CD4-positive, CD25-positive, alpha-beta regulatory T cell (primary cell): ENCODE measurements at regions not wholly inside any gene's neighbourhood (a gene's known extent, or its start where the extent isn't known, plus 50 kb on each side); places are given as distances from the start of the nearest gene placed in this dataset.

Experiments
- ATAC-seq, 2 donors: fragments of 150-1000 bp; cut with Tn5 transposase; one replicate each; pipeline ENCODE4 v1.10.0; 2021; ENCODE audit warnings: low read depth in 2 of 2, moderate number of reproducible peaks in 2 of 2, moderate library complexity in 1 of 2
- DNase-seq, 3 donors: peaks; one replicate each; pipeline versions ENCODE4 v3.0.0 to v3.0.0-alpha.2; 2012 to 2022; ENCODE audit warnings: mixed read lengths in 1 of 3
- H3K27ac ChIP-seq: one replicate; pipeline ENCODE4 v1.7.0; 2013; ENCODE audit warnings: mild to moderate bottlenecking, low read length; ENCODE audit not compliant: insufficient read depth, poor library complexity, severe bottlenecking
- H3K27me3 ChIP-seq: one replicate; pipeline ENCODE4 v1.7.0; 2013; ENCODE audit warnings: low read length; ENCODE audit not compliant: control insufficient read depth, insufficient read depth
- H3K36me3 ChIP-seq: one replicate; pipeline ENCODE4 v1.7.0; 2013; ENCODE audit warnings: mild to moderate bottlenecking, low read length, moderate library complexity; ENCODE audit not compliant: control insufficient read depth, insufficient read depth
- H3K4me1 ChIP-seq: 2 replicates; pipeline ENCODE4 v1.7.0; 2013; ENCODE audit warnings: mild to moderate bottlenecking, low read length; ENCODE audit not compliant: insufficient read depth, control insufficient read depth, poor library complexity, severe bottlenecking
- H3K4me3 ChIP-seq: one replicate; pipeline ENCODE4 v1.7.0; 2013; ENCODE audit warnings: low read depth, mild to moderate bottlenecking, low read length, moderate library complexity
- H3K9me3 ChIP-seq, 2 experiments: 1 replicate in 1 of 2; 2 replicates in 1 of 2; pipeline ENCODE4 v1.7.0; 2013; ENCODE audit warnings: low read length in 2 of 2, mild to moderate bottlenecking in 1 of 2, moderate library complexity in 1 of 2; ENCODE audit not compliant: control insufficient read depth in 2 of 2
- H3K27ac Mint-ChIP-seq, 3 donors: one replicate each; pipeline ENCODE4 v1.8.0; 2020 to 2022; ENCODE audit warnings: mild to moderate bottlenecking in 3 of 3, mixed read lengths in 3 of 3, moderate library complexity in 2 of 3
- H3K27me3 Mint-ChIP-seq: one replicate; pipeline ENCODE4 v1.8.0; 2022; ENCODE audit warnings: mild to moderate bottlenecking, mixed read lengths
- H3K36me3 Mint-ChIP-seq: one replicate; pipeline ENCODE4 v1.8.0; 2020; ENCODE audit warnings: mixed read lengths
- H3K4me1 Mint-ChIP-seq, 4 donors: one replicate each; pipeline ENCODE4 v1.8.0; 2020 to 2022; ENCODE audit warnings: mixed read lengths in 4 of 4, mild to moderate bottlenecking in 1 of 4
- H3K4me3 Mint-ChIP-seq, 4 donors: one replicate each; pipeline ENCODE4 v1.8.0; 2020 to 2022; ENCODE audit warnings: mild to moderate bottlenecking in 4 of 4, mixed read lengths in 4 of 4, moderate library complexity in 3 of 4
- H3K9me3 Mint-ChIP-seq, 7 donors: one replicate each; pipeline ENCODE4 v1.8.0; 2020 to 2022; ENCODE audit warnings: mixed read lengths in 7 of 7, mild to moderate bottlenecking in 3 of 7, moderate library complexity in 2 of 7

- peak in 1 of 2 donors; percentile 46 for ATAC-seq
Observed at GRCh38 chr6:130293800-130294199, 71.0 kb upstream of the SAMD3 start.

GRCh38 chr6:130288065-130288464, 65.3 kb upstream of the SAMD3 start:
- Mint-ChIP-seq H3K36me3 (no peaks in the 10 kb centered on the region), H3K27me3 (no peaks in the 10 kb centered on the region), H3K9me3 (no peaks in the 10 kb centered on the region), H3K4me3 (no peak overlapping the region), H3K27ac (no peak overlapping the region), H3K4me1 (peaks cover 0 to 1% (median 0%) of the 10 kb centered on the region in 4 donors)
- no peaks in the 10 kb centered on the region for H3K9me3 ChIP-seq
- H3K4me1 ChIP-seq = no peaks in the 10 kb centered on the region
- DNase-seq (no peak), ATAC-seq (no peak)
- H3K36me3 ChIP-seq = no peaks in the 10 kb centered on the region
- H3K27ac ChIP-seq = no peak overlapping the region
- H3K27me3 ChIP-seq = no peaks in the 10 kb centered on the region
- H3K4me3 ChIP-seq = no peak overlapping the region

More at GRCh38 chr6:130293800-130294199, 71.0 kb upstream of the SAMD3 start:
- Mint-ChIP-seq H3K4me1 (no peaks in the 10 kb centered on the region), H3K4me3 (no peak overlapping the region), H3K9me3 (peaks cover 0 to 6% (median 0%) of the 10 kb centered on the region in 7 donors), H3K36me3 (peaks cover 4% of the 10 kb centered on the region), H3K27ac (no peak overlapping the region), H3K27me3 (peaks cover 16% of the 10 kb centered on the region)
- H3K9me3 ChIP-seq = no peaks in the 10 kb centered on the region
- H3K36me3 ChIP-seq = no peaks in the 10 kb centered on the region
- DNase-seq = peak in 2 of 3 donors; percentile 27 to 68
- no peak overlapping the region for H3K4me3 ChIP-seq
- peaks cover 9% of the 10 kb centered on the region for H3K27me3 ChIP-seq
- H3K4me1 ChIP-seq = no peaks in the 10 kb centered on the region
- no peak overlapping the region for H3K27ac ChIP-seq

DNA sequence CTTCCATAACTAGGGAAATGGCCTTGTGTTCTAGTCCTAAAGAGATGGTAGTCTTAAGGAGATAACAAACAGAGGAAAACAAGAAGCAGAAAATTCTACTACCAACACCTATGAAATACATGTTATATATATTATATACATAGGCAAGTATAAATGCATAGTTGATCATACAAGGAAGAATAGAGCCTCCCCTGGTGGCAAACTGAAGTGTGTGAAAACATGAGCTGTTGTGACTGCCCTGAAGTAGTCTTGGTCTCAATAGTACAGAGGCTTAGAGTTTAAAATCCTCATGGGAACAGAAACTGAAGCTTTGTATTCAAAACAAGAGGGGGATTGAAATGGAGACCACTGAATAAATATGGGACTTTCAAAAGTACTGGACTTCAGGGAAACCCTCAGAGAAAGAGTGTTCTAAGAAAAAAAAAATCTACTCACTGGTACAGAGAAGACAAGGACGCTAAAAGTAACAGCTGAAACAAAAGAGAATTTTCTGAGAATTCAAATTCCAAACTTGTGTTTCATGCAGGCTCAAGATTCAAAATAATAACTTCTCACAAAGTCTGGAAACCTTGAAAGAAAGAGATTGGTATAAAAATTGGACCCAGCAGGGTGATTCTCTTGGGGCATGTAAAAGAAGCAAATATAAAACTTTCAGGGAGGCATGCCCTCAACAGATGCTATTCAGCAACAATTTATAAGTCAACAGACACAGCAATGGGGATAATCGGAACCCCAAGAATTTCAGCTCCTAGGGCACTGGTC, 59.7 kb upstream of the SAMD3 start:
- Histone ChIP-seq H3K27ac (no peak overlapping the region), H3K9me3 (peaks cover 0 to under 1% of the 10 kb centered on the region in 2 experiments), H3K4me1 (peaks cover 10% of the 10 kb centered on the region), H3K27me3 (no peaks in the 10 kb centered on the region), H3K4me3 (no peak overlapping the region), H3K36me3 (no peaks in the 10 kb centered on the region)
- peak overlapping the region in 1 of 4 donors; percentile 2 for H3K4me3 Mint-ChIP-seq
- ATAC-seq (peak; percentile 70 to 74), DNase-seq (peak; percentile 7 to 86 (median 60))
- H3K27ac Mint-ChIP-seq = peak overlapping the region in 2 of 3 donors; percentile 60 to 64
- H3K9me3 Mint-ChIP-seq = peaks cover 0 to 7% (median 2%) of the 10 kb centered on the region in 7 donors
- H3K27me3 Mint-ChIP-seq = no peaks in the 10 kb centered on the region
- H3K36me3 Mint-ChIP-seq = peaks cover 3% of the 10 kb centered on the region
- peaks cover 10 to 20% (median 13%) of the 10 kb centered on the region in 4 donors for H3K4me1 Mint-ChIP-seq

DNA sequence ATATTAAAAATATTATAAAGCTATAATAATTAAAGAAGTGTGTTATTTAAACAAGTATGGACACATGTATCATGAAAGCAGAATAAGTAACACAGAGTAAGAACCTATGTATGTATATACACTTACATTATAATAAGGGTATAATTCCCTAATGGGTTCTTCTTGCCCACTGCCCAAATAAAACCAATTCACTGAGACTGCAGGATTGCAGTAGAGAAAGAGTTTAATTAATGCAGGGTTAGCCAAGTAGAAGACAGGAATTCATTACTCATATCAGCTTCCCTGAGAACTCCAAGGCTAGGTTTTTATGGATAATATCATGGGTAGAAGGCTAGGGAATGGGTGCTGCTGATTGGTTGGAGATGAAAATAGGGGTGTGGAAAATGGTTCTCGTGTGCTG, 53.8 kb upstream of the SAMD3 start:
- Histone ChIP-seq H3K9me3 (peaks cover 31 to 38% of the 10 kb centered on the region in 2 experiments), H3K36me3 (no peaks in the 10 kb centered on the region), H3K27me3 (no peaks in the 10 kb centered on the region), H3K4me1 (no peaks in the 10 kb centered on the region), H3K27ac (no peak overlapping the region), H3K4me3 (no peak overlapping the region)
- peaks cover 2 to 37% (median 9%) of the 10 kb centered on the region in 7 donors for H3K9me3 Mint-ChIP-seq
- DNase-seq (no peak), ATAC-seq (no peak)
- peaks cover 0 to 7% (median 6%) of the 10 kb centered on the region in 4 donors for H3K4me1 Mint-ChIP-seq
- peaks cover 16% of the 10 kb centered on the region for H3K36me3 Mint-ChIP-seq
- no peaks in the 10 kb centered on the region for H3K27me3 Mint-ChIP-seq
- H3K27ac Mint-ChIP-seq = no peak overlapping the region
- no peak overlapping the region for H3K4me3 Mint-ChIP-seq

GRCh38 chr6:130274007-130274406, 51.3 kb upstream of the SAMD3 start:
- H3K27me3 ChIP-seq = no peaks in the 10 kb centered on the region
- H3K36me3 Mint-ChIP-seq = peaks cover 16% of the 10 kb centered on the region
- H3K36me3 ChIP-seq = no peaks in the 10 kb centered on the region
- H3K4me3 ChIP-seq = no peak overlapping the region
- no peaks in the 10 kb centered on the region for H3K27me3 Mint-ChIP-seq
- ATAC-seq (no peak), DNase-seq (no peak)
- H3K27ac ChIP-seq = no peak overlapping the region
- no peak overlapping the region for H3K27ac Mint-ChIP-seq
- H3K4me1 ChIP-seq = no peaks in the 10 kb centered on the region
- peaks cover 0 to 5% (median 0%) of the 10 kb centered on the region in 4 donors for H3K4me1 Mint-ChIP-seq
- no peak overlapping the region for H3K4me3 Mint-ChIP-seq
- H3K9me3 ChIP-seq = peaks cover 31 to 38% of the 10 kb centered on the region in 2 experiments
- H3K9me3 Mint-ChIP-seq = peaks cover 2 to 39% (median 10%) of the 10 kb centered on the region in 7 donors
